M059J (cell line): ENCODE measurements at regions not wholly inside any gene's neighbourhood (a gene's known extent, or its start where the extent isn't known, plus 50 kb on each side); places are given as distances from the start of the nearest gene placed in this dataset.
"Not testable (repeated sequence)": the region's sequence is repeated elsewhere in the genome, so short reads cannot be mapped to it uniquely, and the experiment has no call there.

Experiments
- DNase-seq: peaks from one replicate; pipeline ENCODE4 v3.0.0-alpha.2; 2012; ENCODE audit warnings: low read depth

DNA sequence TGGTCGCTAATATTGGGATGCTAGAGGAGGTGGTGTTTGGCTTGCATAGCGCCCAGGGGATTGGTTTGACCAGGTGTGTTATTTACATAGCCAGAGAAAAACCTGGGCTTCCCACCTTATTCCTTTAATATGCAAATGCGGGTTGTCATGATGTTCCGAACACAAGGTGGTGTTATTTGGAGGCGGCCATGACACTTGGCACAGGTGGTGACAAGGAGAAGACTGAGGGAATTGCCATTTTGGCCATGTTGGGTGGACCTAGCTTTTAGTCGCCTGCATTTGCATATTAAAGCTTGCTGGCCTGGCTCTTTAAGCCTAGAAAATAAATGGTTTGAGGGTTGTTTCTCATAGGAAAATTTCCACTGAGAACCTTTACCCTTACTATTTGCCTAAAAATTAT is 490.5 kb downstream of the SIPA1L2 start:
- no peak for DNase-seq

DNA sequence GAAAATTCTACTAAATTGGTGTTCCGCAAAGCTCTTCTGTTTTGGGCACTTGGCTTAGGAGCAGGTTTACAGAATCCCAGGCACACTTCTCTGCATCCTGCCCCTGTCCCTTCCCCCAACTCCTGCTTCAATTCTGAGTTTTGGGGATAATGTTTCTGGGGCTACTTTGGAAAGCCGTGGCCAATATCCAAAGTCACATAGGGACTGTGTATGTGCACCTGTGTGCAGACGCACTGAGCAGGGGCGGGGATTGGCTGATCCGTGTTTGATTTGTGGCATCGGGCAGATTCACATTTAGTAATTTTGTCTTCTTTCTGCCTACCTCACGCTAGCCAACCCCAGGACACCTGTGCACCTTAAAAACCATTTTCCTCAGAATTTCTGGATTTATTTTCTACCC is 491.9 kb downstream of the SIPA1L2 start:
- no peak for DNase-seq

GRCh38 chr1:232137066-232137465 is 492.9 kb downstream of the SIPA1L2 start:
- DNase-seq = no peak

- no peak for DNase-seq
These were observed 493.8 kb downstream of the SIPA1L2 start for GRCh38 chr1:232136136-232136535.

- no peak for DNase-seq
These were observed 495.6 kb downstream of the SIPA1L2 start for GRCh38 chr1:232134365-232134764.

GRCh38 chr1:232132572-232132971 is 497.4 kb downstream of the SIPA1L2 start:
- no peak for DNase-seq

GRCh38 chr1:232131715-232132391 is 498.1 kb downstream of the SIPA1L2 start:
- DNase-seq = no peak

DNA sequence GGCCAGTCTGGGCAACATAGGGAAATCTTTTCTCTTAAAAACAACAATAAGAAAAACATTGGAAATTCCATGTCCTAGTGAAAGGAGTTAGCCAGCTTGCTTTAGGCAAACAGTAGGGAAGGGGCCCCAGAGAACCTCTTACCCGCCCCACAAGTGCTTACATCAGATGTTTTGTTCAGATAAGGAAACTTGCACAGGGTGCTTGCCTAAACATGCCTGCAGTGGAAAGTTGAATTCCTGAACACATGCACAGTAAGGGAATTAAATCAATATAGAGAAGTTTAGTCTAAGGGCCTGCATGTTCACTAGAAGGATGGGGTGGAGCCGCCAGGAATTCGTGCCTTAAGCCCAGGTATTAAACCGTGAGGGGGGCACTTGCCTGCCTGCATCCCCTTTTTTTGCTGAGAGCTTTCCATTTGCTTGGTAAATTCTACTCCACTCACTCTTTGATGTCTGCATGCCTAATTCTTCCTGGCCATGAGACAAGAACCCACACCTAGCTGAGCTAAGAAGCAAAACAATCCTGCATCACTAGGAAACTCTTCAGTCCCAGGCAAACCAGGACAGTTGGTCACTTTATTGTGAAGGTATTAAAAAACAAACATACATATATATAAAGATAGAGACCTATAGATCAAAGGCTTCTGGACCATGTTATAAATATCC is 499.0 kb downstream of the SIPA1L2 start:
- DNase-seq = no peak

- DNase-seq = peak; percentile 94
These were observed 500.6 kb downstream of the DISC1 start for GRCh38 chr1:232127190-232127589.

GRCh38 chr1:232123775-232124659 is 497.4 kb downstream of the DISC1 start:
- DNase-seq = peak; percentile 61

DNA sequence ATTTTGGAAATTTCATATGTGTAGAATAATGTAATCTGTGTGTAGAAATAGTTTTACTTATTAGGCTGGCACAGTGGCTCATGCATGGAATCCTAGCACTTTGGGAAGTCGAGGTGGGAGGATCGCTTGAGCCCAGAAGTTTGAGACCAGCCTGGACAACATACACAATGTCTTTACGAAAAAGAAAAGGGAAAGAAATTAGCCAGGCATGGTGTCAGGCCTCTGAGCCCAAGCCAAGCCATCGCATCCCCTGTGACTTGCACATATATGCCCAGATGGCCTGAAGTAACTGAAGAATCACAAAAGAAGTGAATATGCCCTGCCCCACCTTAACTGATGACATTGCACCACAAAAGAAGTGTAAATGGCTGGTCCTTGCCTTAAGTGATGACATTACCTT is 491.3 kb downstream of the DISC1 start:
- not testable (repeated sequence) for DNase-seq

- no peak for DNase-seq
These were observed 488.4 kb downstream of the DISC1 start for GRCh38 chr1:232114985-232115384.

DNA sequence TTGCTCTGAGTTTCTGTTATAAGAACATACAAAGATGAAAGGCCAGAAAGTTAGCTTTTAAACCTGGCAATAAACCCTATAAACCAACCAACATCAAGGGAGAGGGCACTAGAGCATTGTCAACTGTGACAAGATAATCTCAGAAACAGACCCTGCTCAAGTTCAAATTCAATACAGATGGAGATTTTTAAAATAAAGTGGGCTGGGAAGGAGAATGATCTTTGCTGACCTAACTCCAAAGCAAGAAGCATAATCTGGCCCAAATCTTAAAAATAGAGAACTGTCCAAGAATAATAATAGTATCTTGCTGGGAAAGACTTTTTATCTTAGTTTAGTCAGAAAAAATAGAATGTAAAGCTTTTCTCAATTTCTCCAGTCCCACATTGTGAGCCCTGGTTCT is 485.5 kb downstream of the DISC1 start:
- no peak for DNase-seq

DNA sequence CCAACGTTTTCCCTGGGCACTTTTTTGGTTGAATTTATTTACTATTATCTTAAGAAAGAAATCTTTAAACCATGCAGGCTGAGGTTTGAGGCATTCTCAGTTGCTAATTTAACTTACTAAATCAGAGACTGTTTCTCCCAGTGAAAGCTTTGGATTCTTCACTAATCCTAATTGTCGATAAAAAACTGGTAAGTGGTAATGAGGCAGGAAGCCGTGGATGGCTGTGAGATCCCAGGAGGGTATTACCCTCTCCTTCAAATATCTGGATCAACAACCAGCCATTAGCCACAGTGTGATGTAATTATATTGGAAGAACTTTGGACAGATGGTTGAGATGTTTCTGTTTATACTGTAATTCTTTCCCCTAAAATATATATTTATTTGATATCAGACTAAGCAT is 485.0 kb downstream of the DISC1 start:
- no peak for DNase-seq

GRCh38 chr1:232110281-232111090 is 483.9 kb downstream of the DISC1 start:
- DNase-seq = peak; percentile 7

GRCh38 chr1:232109391-232109790 is 482.8 kb downstream of the DISC1 start:
- DNase-seq = no peak

DNA sequence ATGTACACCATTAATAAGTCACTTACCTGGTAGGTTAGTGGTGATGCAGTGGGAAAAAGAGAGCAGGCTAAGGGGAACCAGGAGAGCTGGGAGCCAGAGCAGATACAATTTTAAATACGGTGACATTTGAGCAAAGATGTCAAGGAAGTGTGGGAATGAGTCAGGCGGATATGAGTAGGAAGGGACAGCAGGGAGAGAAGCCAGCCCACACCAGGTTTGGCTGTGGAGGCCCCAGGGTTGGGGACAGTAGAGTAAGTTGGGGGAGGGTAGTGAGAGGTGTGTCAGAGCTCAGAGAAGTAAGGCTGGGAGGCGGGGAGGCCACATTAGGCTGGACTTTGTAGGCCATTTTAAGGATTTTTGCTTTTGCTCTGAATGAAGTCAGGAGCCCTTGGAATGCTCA is 482.0 kb downstream of the DISC1 start:
- peak; percentile 80 for DNase-seq

DNA sequence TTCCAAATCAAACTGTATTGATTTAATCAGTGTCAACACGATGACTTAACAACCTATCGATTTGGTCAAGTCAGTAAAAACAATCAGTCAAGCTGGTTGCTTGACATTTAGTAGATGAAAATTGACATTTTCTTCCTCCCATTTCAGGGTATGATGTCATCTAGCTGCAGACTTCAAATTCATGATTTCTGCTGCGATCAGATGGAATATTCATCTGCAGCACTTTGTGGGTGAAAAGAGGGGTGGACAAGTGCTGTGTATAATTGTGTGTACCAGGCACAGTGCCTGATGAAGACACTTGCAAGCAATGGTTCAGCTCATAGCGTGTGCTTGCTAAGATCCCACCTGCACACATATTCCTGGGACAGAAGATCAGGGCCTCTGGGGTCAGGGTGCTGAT is 479.8 kb downstream of the DISC1 start:
- no peak for DNase-seq

DNA sequence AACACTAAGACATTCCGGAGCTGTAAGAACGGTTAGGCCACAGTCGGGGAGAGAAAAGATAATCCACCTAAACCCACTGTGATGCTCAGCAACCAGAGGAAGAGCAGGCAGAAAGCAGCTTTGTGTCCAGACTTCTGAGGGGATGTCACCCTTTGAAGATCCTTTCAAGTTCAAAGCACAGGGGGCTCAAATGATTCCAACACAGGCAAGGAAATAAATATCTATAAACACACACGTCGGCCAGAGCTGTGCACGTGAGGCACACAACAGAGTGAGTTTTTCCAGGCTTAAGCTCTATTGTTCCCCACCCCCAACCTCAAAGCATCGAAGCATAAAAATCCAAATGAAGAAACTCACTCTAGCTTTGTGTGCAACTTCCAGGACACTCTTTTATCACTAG is 479.0 kb downstream of the DISC1 start:
- DNase-seq = no peak

DNA sequence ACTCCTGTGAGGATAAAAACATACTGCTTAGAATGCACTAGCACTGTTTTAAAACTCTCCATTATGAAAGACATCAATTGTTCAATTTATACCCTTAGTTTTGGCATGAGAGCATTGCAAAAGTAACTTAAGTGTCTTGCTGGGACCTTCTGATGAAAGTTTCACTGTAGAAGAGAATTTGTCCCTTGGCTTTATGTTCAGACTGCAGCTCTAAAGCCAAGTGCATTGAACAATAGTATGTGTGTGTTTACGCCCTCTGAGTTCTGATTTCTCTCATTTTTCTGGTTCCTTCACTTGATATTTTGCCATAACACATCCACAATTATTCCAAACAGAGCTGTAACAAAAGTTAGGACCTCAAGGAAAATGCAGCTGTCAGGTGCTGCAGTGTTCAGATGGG is 474.6 kb downstream of the DISC1 start:
- no peak for DNase-seq

GRCh38 chr1:232096751-232097150 is 470.2 kb downstream of the DISC1 start:
- DNase-seq = peak; percentile 5
